ENCODE measurements at regions not wholly inside any gene's neighbourhood (a gene's known extent, or its start where the extent isn't known, plus 50 kb on each side); places are given as distances from the start of the nearest gene placed in this dataset.

DNA sequence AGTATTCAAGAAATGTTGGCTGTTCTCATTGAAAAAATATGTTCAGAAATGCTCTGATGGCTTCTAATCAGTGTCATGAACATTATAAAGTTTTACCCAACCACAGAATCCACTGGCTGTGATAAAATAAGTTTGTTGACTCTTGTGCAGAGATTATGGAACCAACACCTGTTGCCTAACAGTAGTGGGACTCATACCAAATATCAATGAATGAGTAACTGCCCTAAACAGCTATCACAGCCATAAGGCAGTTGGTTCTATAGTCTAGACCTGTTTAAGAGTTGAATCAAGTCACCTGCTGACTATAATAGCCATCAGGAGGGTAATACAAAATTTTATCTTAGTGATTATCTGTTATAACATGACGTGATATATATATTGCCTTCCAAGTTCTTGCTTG, 168.3 kb downstream of the ATOH1 start:
- TF ChIP-seq RAD21 (IDR thresholded peaks at IDR 0.05; ENCODE audit: low read depth) (no peak), POLR2AphosphoS5 (IDR thresholded peaks at IDR 0.05; ENCODE audit: low read depth, low read length) (no peak), POLR2A (IDR thresholded peaks at IDR 0.05; ENCODE audit: borderline replicate concordance, extremely low read depth, insufficient read depth, insufficient read length) (no peak), EZH2 (IDR thresholded peaks at IDR 0.05) (no peak), EZH2phosphoT487 (IDR thresholded peaks at IDR 0.05; ENCODE audit: borderline replicate concordance) (no peak), YY1 (IDR thresholded peaks at IDR 0.05; ENCODE audit: extremely low read depth, insufficient replicate concordance, low read depth, low read length) (no peak), ZNF274 (IDR thresholded peaks at IDR 0.05; ENCODE audit: low read depth, low read length) (no peak), FOSL1 (IDR thresholded peaks at IDR 0.05; ENCODE audit: low read depth) (no peak)
- TF ChIP-seq, protein P1, sequence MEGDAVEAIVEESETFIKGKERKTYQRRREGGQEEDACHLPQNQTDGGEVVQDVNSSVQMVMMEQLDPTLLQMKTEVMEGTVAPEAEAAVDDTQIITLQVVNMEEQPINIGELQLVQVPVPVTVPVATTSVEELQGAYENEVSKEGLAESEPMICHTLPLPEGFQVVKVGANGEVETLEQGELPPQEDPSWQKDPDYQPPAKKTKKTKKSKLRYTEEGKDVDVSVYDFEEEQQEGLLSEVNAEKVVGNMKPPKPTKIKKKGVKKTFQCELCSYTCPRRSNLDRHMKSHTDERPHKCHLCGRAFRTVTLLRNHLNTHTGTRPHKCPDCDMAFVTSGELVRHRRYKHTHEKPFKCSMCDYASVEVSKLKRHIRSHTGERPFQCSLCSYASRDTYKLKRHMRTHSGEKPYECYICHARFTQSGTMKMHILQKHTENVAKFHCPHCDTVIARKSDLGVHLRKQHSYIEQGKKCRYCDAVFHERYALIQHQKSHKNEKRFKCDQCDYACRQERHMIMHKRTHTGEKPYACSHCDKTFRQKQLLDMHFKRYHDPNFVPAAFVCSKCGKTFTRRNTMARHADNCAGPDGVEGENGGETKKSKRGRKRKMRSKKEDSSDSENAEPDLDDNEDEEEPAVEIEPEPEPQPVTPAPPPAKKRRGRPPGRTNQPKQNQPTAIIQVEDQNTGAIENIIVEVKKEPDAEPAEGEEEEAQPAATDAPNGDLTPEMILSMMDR (IDR thresholded peaks at IDR 0.05 in 2 of 3, conservative IDR thresholded peaks at IDR 0.05 in 1 of 3; ENCODE audit: borderline replicate concordance in 1 of 3, insufficient read depth in 1 of 3, low read depth in 2 of 3, low read length in 2 of 3) = no peak

Data from HCT116 (cell line).